ENCODE measurements at regions not wholly inside any gene's neighbourhood (a gene's known extent, or its start where the extent isn't known, plus 50 kb on each side); places are given as distances from the start of the nearest gene placed in this dataset.
A peak's percentile ranks its signal among the peaks of the same experiment; 100 is the strongest.

- Mint-ChIP-seq H3K27me3 (ENCODE audit: unreplicated experiment) (no peaks in the 10 kb centered on the region), H3K27ac (ENCODE audit: unreplicated experiment) (no peak overlapping the region), H3K36me3 (ENCODE audit: unreplicated experiment) (no peaks in the 10 kb centered on the region), H3K9me3 (ENCODE audit: unreplicated experiment) (no peaks in the 10 kb centered on the region), H3K4me1 (ENCODE audit: unreplicated experiment) (peaks cover 24% of the 10 kb centered on the region), H3K4me3 (ENCODE audit: unreplicated experiment) (no peak overlapping the region)
- no peak for DNase-seq (ENCODE audit: extremely low spot score, unreplicated experiment)
- no peak for TF ChIP-seq CTCF (IDR thresholded peaks at IDR 0.05)
These were observed 67.9 kb upstream of the TNIK start for GRCh38 chr3:171528102-171528501.

GRCh38 chr3:171526869-171527268 is 66.7 kb upstream of the TNIK start:
- DNase-seq (ENCODE audit: extremely low spot score, unreplicated experiment): no peak
- Mint-ChIP-seq H3K4me1 (ENCODE audit: unreplicated experiment) (peaks cover 24% of the 10 kb centered on the region), H3K36me3 (ENCODE audit: unreplicated experiment) (no peaks in the 10 kb centered on the region), H3K27me3 (ENCODE audit: unreplicated experiment) (no peaks in the 10 kb centered on the region), H3K27ac (ENCODE audit: unreplicated experiment) (no peak overlapping the region), H3K4me3 (ENCODE audit: unreplicated experiment) (no peak overlapping the region), H3K9me3 (ENCODE audit: unreplicated experiment) (no peaks in the 10 kb centered on the region)
- TF ChIP-seq CTCF (IDR thresholded peaks at IDR 0.05): no peak

- Mint-ChIP-seq H3K4me3 (ENCODE audit: unreplicated experiment) (no peak overlapping the region), H3K27me3 (ENCODE audit: unreplicated experiment) (no peaks in the 10 kb centered on the region), H3K4me1 (ENCODE audit: unreplicated experiment) (peaks cover 24% of the 10 kb centered on the region), H3K27ac (ENCODE audit: unreplicated experiment) (peak overlapping the region; percentile 21), H3K9me3 (ENCODE audit: unreplicated experiment) (no peaks in the 10 kb centered on the region), H3K36me3 (ENCODE audit: unreplicated experiment) (no peaks in the 10 kb centered on the region)
- TF ChIP-seq CTCF (IDR thresholded peaks at IDR 0.05): no peak
- DNase-seq (ENCODE audit: extremely low spot score, unreplicated experiment): no peak
These were observed 65.9 kb upstream of the TNIK start for GRCh38 chr3:171526146-171526545.

GRCh38 chr3:171525437-171525836 is 65.2 kb upstream of the TNIK start:
- H3K27ac Mint-ChIP-seq (ENCODE audit: unreplicated experiment): no peak overlapping the region
- no peak for DNase-seq (ENCODE audit: extremely low spot score, unreplicated experiment)

GRCh38 chr3:171524921-171525310 is 64.7 kb upstream of the TNIK start:
- no peak overlapping the region for H3K27ac Mint-ChIP-seq (ENCODE audit: unreplicated experiment)
- H3K27me3 Mint-ChIP-seq (ENCODE audit: unreplicated experiment): no peaks in the 10 kb centered on the region
- DNase-seq (ENCODE audit: extremely low spot score, unreplicated experiment): no peak
- H3K4me1 Mint-ChIP-seq (ENCODE audit: unreplicated experiment): peaks cover 24% of the 10 kb centered on the region
- H3K9me3 Mint-ChIP-seq (ENCODE audit: unreplicated experiment): no peaks in the 10 kb centered on the region
- H3K4me3 Mint-ChIP-seq (ENCODE audit: unreplicated experiment): no peak overlapping the region
- no peaks in the 10 kb centered on the region for H3K36me3 Mint-ChIP-seq (ENCODE audit: unreplicated experiment)
- no peak for TF ChIP-seq CTCF (IDR thresholded peaks at IDR 0.05)

More at GRCh38 chr3:171525437-171525836, 65.2 kb upstream of the TNIK start:
- Mint-ChIP-seq H3K9me3 (ENCODE audit: unreplicated experiment) (no peaks in the 10 kb centered on the region), H3K36me3 (ENCODE audit: unreplicated experiment) (no peaks in the 10 kb centered on the region), H3K4me1 (ENCODE audit: unreplicated experiment) (peaks cover 24% of the 10 kb centered on the region), H3K27me3 (ENCODE audit: unreplicated experiment) (no peaks in the 10 kb centered on the region), H3K4me3 (ENCODE audit: unreplicated experiment) (no peak overlapping the region)
- TF ChIP-seq CTCF (IDR thresholded peaks at IDR 0.05): no peak
